C4-2B (cell line): ENCODE measurements at regions not wholly inside any gene's neighbourhood (a gene's known extent, or its start where the extent isn't known, plus 50 kb on each side); places are given as distances from the start of the nearest gene placed in this dataset.

Source experiments
- ZFX ChIP-seq: fragments of 450-650 bp; IDR thresholded peaks from 2 replicates; pipeline ENCODE4 v1.6.1; 2017
- TF ChIP-seq, protein P1 (sequence below): fragments of 450-650 bp; conservative IDR thresholded peaks from 2 replicates; pipeline ENCODE4 v1.5.1; 2017; ENCODE audit warnings: mild to moderate bottlenecking

DNA sequence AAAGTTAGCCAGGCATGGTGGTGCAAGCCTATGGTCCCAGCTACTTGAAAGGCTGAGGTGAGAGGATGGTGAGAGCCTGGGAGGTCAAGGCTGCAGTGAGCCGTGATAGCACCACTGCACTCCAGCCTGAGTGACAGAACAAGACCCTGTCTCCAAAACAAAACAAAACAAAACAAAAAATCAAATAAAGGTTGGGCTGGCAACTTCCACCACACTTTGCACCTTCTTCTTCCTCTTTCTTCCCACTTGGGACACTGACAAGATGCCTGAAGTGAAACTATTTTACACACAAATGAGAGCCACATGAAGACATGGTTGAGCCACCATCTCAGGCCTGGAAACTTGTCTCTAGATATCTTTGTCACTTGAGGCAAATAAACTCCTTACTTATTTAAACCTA lies 53.8 kb upstream of the CCDC28A start:
- TF ChIP-seq, protein P1, sequence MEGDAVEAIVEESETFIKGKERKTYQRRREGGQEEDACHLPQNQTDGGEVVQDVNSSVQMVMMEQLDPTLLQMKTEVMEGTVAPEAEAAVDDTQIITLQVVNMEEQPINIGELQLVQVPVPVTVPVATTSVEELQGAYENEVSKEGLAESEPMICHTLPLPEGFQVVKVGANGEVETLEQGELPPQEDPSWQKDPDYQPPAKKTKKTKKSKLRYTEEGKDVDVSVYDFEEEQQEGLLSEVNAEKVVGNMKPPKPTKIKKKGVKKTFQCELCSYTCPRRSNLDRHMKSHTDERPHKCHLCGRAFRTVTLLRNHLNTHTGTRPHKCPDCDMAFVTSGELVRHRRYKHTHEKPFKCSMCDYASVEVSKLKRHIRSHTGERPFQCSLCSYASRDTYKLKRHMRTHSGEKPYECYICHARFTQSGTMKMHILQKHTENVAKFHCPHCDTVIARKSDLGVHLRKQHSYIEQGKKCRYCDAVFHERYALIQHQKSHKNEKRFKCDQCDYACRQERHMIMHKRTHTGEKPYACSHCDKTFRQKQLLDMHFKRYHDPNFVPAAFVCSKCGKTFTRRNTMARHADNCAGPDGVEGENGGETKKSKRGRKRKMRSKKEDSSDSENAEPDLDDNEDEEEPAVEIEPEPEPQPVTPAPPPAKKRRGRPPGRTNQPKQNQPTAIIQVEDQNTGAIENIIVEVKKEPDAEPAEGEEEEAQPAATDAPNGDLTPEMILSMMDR, result no peak
- no peak for TF ChIP-seq ZFX
